SW480 (cell line): ENCODE measurements at regions not wholly inside any gene's neighbourhood (a gene's known extent, or its start where the extent isn't known, plus 50 kb on each side); places are given as distances from the start of the nearest gene placed in this dataset.

Experiments used
- DNase-seq: peaks from one replicate; pipeline ENCODE4 v3.0.0-alpha.2; 2016; ENCODE audit warnings: low spot score

- DNase-seq: no peak
Observed at GRCh38 chr12:126700096-126700495, 1566.9 kb upstream of the TMEM132C start.

- no peak for DNase-seq
Observed at GRCh38 chr12:126704609-126705008, 1562.4 kb upstream of the TMEM132C start.

GRCh38 chr12:126706300-126706699 lies 1560.7 kb upstream of the TMEM132C start:
- DNase-seq: no peak

GRCh38 chr12:126708492-126708896 lies 1558.5 kb upstream of the TMEM132C start:
- no peak for DNase-seq

- no peak for DNase-seq
Observed at GRCh38 chr12:126718365-126718764, 1548.6 kb upstream of the TMEM132C start.

GRCh38 chr12:126719912-126720705 lies 1546.9 kb upstream of the TMEM132C start:
- DNase-seq: no peak

GRCh38 chr12:126726481-126727217 lies 1540.3 kb upstream of the TMEM132C start:
- DNase-seq: no peak

- no peak for DNase-seq
Observed at GRCh38 chr12:126727218-126728075, 1539.5 kb upstream of the TMEM132C start.

GRCh38 chr12:126734296-126734695 lies 1532.7 kb upstream of the TMEM132C start:
- no peak for DNase-seq

- DNase-seq: no peak
Observed at GRCh38 chr12:126734710-126735109, 1532.3 kb upstream of the TMEM132C start.

- DNase-seq: no peak
Observed at GRCh38 chr12:126741536-126742240, 1525.3 kb upstream of the TMEM132C start.

- DNase-seq: no peak
Observed at GRCh38 chr12:126742241-126742641, 1524.7 kb upstream of the TMEM132C start.

GRCh38 chr12:126747530-126748149 lies 1519.3 kb upstream of the TMEM132C start:
- peak; percentile 11 for DNase-seq

- no peak for DNase-seq
Observed at GRCh38 chr12:126752021-126752420, 1514.9 kb upstream of the TMEM132C start.

- no peak for DNase-seq
Observed at GRCh38 chr12:126757326-126757725, 1509.6 kb upstream of the TMEM132C start.

GRCh38 chr12:126760092-126760491 lies 1506.9 kb upstream of the TMEM132C start:
- DNase-seq: no peak

GRCh38 chr12:126761420-126761819 lies 1505.5 kb upstream of the TMEM132C start:
- no peak for DNase-seq

GRCh38 chr12:126762150-126762549 lies 1504.8 kb upstream of the TMEM132C start:
- DNase-seq: no peak

GRCh38 chr12:126763359-126763758 lies 1503.6 kb upstream of the TMEM132C start:
- DNase-seq: no peak

- no peak for DNase-seq
Observed at GRCh38 chr12:126767334-126767733, 1499.6 kb upstream of the TMEM132C start.

GRCh38 chr12:126768517-126768916 lies 1498.5 kb upstream of the TMEM132C start:
- DNase-seq: no peak
